ENCODE measurements at regions not wholly inside any gene's neighbourhood (a gene's known extent, or its start where the extent isn't known, plus 50 kb on each side); places are given as distances from the start of the nearest gene placed in this dataset.
"Not testable (repeated sequence)": the region's sequence is repeated elsewhere in the genome, so short reads cannot be mapped to it uniquely, and the experiment has no call there.

- DNase-seq: peak; percentile 46
These were observed 89.3 kb upstream of the MAML3 start for GRCh38 chr4:140243278-140243753.

GRCh38 chr4:140242357-140243277, 88.6 kb upstream of the MAML3 start:
- DNase-seq: no peak

- DNase-seq: peak; percentile 73
These were observed 86.3 kb upstream of the MAML3 start for GRCh38 chr4:140240237-140240636.

GRCh38 chr4:140239311-140239710, 85.3 kb upstream of the MAML3 start:
- peak; percentile 21 for DNase-seq

GRCh38 chr4:140238351-140239056, 84.5 kb upstream of the MAML3 start:
- peak; percentile 55 for DNase-seq

- DNase-seq: peak; percentile 84
These were observed 83.8 kb upstream of the MAML3 start for GRCh38 chr4:140237616-140238350.

- no peak for DNase-seq
These were observed 82.7 kb upstream of the MAML3 start for GRCh38 chr4:140236654-140237169.

GRCh38 chr4:140234697-140235060, 80.7 kb upstream of the MAML3 start:
- no peak for DNase-seq

- no peak for DNase-seq
These were observed 80.1 kb upstream of the MAML3 start for GRCh38 chr4:140233791-140234696.

- DNase-seq: no peak
These were observed 75.9 kb upstream of the MAML3 start for GRCh38 chr4:140229881-140230280.

- DNase-seq: no peak
These were observed 73.3 kb upstream of the MAML3 start for GRCh38 chr4:140227286-140227685.

GRCh38 chr4:140223056-140223810, 69.2 kb upstream of the MAML3 start:
- no peak for DNase-seq

GRCh38 chr4:140222171-140222570, 68.2 kb upstream of the MAML3 start:
- no peak for DNase-seq

- DNase-seq: no peak
These were observed 66.1 kb upstream of the MAML3 start for GRCh38 chr4:140220058-140220457.

- no peak for DNase-seq
These were observed 65.6 kb upstream of the MAML3 start for GRCh38 chr4:140219567-140219966.

- not testable (repeated sequence) for DNase-seq
These were observed 65.1 kb upstream of the MAML3 start for GRCh38 chr4:140219070-140219469.

- no peak for DNase-seq
These were observed 59.8 kb upstream of the MAML3 start for GRCh38 chr4:140213749-140214148.

GRCh38 chr4:140213116-140213515, 59.1 kb upstream of the MAML3 start:
- no peak for DNase-seq

GRCh38 chr4:140212646-140213045, 58.7 kb upstream of the MAML3 start:
- no peak for DNase-seq

- DNase-seq: no peak
These were observed 58.2 kb upstream of the MAML3 start for GRCh38 chr4:140212194-140212593.

- DNase-seq: no peak
These were observed 57.7 kb upstream of the MAML3 start for GRCh38 chr4:140211693-140212092.

Measured in NCI-H526 treated with DMSO at 0.1 percent for 48 hours (cell line).